ENCODE measurements at regions not wholly inside any gene's neighbourhood (a gene's known extent, or its start where the extent isn't known, plus 50 kb on each side); places are given as distances from the start of the nearest gene placed in this dataset.

DNA sequence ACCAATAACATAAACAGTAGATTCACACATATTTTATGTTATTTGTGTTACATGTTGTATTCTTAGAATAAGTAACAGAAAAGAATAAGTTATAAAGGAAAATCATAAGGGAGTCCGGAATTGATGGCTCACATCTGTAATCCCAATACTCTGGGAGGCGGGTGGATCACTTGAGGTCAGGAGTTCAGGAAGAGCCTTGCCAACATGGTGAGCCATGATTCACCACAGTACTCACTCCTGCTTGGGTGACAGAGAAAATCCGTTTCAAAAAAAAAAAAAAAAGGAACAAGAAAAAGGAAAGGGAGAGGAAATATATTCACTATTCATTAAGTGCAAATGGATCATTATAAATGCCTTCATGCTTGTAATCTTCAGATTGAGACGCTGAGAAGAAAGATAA lies 533.3 kb upstream of the CDH9 start:
- TF ChIP-seq CTCF (IDR thresholded peaks at IDR 0.05; ENCODE audit: insufficient read depth, low read length) = no peak
- DNase-seq (ENCODE audit: low read depth) = peak; percentile 8
- no peak overlapping the region for H3K4me3 ChIP-seq (ENCODE audit: low read depth, low read length)

DNA sequence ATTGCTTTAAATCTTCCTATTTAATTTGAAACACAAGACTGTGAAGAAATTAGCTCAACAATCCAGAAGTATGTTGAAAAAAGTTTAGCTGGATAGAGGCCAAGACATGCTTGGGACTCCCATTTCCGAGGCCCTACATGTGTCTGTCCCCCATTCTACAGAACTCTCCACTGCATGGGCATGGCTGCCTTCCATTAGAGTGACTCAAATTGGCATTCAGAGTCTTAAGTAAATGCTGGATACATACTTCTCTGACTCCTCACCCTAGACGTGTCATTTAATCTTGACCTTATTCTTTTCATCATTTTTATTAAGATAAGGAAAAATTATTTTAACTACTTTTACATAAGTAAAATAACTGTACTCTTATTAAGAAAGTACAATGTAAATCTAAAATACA lies 530.4 kb upstream of the CDH9 start:
- TF ChIP-seq CTCF (IDR thresholded peaks at IDR 0.05; ENCODE audit: insufficient read depth, low read length) = no peak
- no peak overlapping the region for H3K4me3 ChIP-seq (ENCODE audit: low read depth, low read length)
- peak; percentile 45 for DNase-seq (ENCODE audit: low read depth)

DNA sequence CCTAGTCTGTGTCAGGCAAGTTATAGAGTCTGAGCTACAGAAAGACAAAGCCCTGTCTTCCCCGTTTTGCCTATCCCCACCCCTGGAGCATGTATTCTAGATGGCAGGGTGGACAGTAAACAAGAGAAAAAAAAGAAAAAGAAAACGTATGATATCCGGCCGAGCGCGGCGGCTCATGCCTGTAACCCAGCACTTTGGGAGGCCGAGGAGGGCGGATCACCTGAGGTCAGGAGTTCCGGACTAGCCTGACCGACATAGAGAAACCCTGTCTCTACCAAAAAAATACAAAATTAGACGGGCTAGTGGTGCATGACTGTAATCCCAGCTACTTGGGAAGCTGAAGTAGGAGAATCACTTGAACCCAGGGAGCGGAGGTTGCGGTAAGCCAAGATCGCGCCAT lies 523.0 kb upstream of the CDH9 start:
- DNase-seq (ENCODE audit: low read depth) = no peak
- no peak for TF ChIP-seq CTCF (IDR thresholded peaks at IDR 0.05; ENCODE audit: insufficient read depth, low read length)
- no peak overlapping the region for H3K4me3 ChIP-seq (ENCODE audit: low read depth, low read length)

DNA sequence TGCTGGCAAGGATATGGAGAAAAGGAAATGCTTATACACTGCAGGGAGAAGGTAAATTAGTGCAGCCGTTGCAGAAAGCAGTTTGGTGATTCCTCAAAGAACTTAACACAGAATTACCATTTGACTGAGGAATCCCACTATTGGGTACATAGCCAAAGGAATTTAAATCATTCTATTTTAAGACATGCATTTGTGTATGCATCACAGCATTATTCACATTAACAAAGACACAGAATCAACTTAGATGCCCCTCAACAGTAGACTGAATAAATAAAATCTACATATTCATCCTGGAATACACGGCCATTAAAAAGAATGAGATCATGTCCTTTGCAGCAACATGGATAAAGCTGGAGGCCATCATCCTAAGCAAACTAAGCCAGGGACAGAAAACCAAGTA lies 510.1 kb upstream of the CDH9 start:
- no peak for TF ChIP-seq CTCF (IDR thresholded peaks at IDR 0.05; ENCODE audit: insufficient read depth, low read length)
- DNase-seq (ENCODE audit: low read depth) = no peak
- H3K4me3 ChIP-seq (ENCODE audit: low read depth, low read length) = no peak overlapping the region

DNA sequence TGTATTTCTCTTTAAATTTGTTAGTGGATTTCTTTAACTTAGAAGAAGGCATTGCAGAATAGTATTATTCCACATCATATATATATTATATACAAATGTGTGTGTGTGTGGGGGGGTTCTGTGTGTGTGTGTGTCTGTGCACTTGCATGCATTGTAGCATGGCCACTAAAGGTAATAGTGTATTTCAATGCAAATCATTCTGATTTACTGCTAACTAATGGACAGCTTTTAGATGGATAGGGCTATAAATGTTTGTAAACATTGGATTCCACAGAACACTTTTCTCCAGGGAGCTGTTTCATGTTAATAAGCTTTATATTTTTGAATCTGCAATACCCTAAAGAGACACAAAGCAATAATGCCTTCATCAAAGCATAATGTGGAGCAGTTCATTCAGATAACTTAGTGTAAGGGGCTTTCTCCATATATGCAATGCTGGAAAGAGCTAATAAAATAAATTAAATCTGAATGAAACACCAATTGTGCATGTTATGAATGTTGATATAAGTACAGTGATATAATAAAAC lies 496.7 kb upstream of the CDH9 start:
- DNase-seq (ENCODE audit: low read depth) = no peak
- no peak overlapping the region for H3K4me3 ChIP-seq (ENCODE audit: low read depth, low read length)
- no peak for TF ChIP-seq CTCF (IDR thresholded peaks at IDR 0.05; ENCODE audit: insufficient read depth, low read length)

GRCh38 chr5:27532305-27532704 lies 493.9 kb upstream of the CDH9 start:
- TF ChIP-seq CTCF (IDR thresholded peaks at IDR 0.05; ENCODE audit: insufficient read depth, low read length) = no peak
- DNase-seq (ENCODE audit: low read depth) = no peak
- H3K4me3 ChIP-seq (ENCODE audit: low read depth, low read length) = no peak overlapping the region

DNA sequence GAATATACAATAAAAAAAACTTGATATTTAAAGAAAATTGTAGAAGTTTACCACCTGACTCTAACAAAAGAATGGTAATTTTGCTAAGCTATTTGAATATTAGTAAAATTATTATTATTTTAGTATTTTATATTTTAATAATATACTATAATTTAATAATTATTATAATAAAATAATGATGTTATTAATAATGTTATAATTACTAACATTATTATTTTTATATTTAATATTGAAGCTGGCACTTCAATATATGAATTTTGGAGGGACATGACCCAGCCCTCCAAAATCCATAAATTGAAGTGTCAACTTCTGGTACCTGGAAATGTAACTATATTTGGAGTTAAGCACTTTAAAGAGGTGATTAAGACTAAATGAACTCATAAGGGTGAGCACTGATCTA lies 486.1 kb upstream of the CDH9 start:
- no peak overlapping the region for H3K4me3 ChIP-seq (ENCODE audit: low read depth, low read length)
- DNase-seq (ENCODE audit: low read depth) = no peak
- no peak for TF ChIP-seq CTCF (IDR thresholded peaks at IDR 0.05; ENCODE audit: insufficient read depth, low read length)
